Glomerular visceral epithelial cell (primary cell): ENCODE measurements at regions not wholly inside any gene's neighbourhood (a gene's known extent, or its start where the extent isn't known, plus 50 kb on each side); places are given as distances from the start of the nearest gene placed in this dataset.
"Not testable (repeated sequence)": the region's sequence is repeated elsewhere in the genome, so short reads cannot be mapped to it uniquely, and the experiment has no call there.

Source experiments
- DNase-seq: peaks from one replicate; pipeline ENCODE4 v3.0.0-alpha.2; 2016; ENCODE audit errors: extremely low spot score

DNA sequence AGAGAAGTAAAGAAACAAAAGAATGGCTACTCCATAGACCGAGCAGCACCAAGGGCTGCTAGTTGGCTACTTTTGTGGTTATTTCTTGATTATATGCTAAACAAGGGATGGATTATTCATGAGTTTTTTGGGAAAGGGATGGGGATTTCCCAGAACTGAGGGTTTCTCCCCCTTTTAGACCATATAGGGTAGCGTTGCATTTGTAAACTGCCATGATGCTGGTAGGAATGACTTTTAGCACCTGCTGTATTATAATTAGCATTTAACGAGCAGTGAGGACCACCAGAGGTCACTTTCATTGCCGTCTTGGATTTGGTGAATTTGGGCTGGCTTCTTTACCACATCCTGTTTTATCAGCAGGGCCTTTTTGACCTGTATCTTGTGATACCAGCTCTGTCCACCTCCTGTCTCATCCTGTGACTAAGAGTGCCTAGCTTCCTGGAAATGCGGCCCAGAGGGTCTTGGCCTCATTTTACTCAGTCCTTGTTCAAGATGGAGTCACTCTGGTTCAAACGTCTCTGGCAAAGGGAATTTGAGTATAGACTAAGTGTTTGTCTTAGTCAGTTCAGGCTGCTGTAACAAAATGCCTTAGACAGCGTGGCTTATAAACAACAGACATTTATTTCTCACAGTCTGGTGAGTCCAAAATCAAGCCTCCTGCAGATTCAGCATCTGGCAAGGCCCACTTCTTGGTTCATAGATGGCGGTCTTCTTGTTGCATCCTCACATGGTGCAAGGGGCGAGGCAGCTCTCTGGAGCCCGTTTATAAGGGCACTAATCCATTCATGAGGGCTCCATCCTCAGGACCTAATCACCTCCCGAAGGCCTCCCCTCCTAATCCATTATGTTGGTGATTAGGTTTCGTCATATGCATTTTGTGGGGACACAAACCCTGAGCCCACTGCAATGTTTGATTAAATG, 348.3 kb upstream of the SFSWAP start:
- no peak for DNase-seq

DNA sequence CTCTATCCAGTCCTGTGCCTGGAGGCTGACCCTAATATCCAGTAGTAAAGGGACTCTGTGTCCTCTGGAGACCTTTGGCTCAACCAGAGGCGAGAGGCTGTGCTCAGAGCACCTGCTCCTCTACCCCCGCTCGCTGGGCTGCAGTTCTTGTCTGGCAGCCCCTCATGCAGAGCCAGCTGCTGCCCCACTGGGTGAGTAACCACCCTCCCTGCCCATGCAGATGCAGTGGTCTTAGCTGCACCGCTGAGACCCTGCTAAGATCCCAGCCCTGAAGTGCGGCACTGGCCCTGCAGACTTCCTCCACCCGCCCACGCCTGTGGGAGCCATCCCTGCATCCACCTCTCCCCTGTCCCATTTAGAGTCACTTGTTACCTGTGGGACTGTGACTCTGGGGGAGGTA, 347.5 kb upstream of the SFSWAP start:
- no peak for DNase-seq

DNA sequence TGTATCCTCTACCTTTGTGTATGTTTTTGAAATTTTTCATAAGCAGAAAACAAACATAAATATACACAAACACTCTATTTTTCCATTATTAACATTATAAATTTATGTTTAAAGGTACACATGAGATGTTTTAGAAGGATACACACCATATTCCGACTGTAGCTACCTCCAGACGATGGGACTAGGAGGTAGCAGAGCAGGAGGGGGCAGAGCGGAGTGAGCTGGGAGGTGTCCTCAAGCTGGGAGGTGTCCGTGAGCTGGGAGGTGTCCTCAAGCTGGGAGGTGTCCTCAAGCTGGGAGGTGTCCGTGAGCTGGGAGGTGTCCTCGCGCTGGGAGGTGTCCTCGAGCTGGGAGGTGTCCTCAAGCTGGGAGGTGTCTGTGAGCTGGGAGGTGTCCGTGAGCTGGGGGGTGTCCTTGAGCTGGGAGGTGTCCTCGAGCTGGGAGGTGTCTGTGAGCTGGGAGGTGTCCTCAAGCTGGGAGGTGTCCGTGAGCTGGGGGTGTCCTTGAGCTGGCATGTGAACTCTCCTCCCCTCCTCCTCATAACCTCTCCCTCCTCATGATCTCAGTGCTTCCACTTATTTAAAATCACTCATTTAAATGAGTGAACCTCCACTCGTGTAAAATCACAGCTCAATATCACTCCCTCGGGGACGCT, 346.9 kb upstream of the SFSWAP start:
- no peak for DNase-seq

DNA sequence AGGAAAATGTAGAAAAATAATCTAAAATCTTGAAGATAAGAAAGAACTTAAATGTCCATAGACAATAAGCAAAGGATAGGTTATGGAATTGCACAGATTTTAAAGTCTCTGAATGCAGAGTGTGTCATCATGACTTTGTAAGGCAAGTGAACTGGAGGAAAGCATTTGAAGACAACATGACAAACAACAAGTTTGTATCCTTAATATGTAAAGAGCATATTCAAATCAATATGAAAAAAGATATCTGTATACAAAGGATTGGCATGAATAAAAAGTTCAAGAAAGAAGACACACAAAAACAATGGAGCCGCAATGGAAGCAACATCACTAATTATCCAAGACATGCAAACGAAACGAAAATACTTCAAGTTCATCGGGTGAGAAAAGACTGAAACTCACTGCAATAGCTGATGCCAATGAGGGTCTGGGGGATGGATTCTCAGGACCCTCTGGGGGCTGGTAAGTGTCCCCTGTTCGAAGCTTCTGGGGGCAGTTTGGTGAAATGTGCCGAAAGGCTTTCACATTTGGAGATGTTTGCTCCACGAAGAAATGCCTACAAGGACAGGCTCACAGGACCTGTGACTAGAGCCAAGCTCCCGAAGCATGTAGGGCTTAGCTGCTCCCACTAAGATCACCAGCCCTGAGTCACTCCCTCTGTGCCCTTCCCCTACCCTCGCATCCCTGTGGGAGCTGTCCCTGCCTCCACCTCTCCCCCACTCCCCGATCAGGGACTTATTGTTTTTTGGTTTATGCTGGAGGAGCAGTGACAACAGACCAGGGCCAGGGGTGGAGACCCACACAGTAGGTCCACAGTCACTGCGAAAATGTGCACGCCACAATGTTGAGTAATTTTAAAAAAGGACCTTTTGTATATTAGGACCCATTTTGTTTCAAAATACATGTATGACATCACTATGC, 345.7 kb upstream of the SFSWAP start:
- no peak for DNase-seq

DNA sequence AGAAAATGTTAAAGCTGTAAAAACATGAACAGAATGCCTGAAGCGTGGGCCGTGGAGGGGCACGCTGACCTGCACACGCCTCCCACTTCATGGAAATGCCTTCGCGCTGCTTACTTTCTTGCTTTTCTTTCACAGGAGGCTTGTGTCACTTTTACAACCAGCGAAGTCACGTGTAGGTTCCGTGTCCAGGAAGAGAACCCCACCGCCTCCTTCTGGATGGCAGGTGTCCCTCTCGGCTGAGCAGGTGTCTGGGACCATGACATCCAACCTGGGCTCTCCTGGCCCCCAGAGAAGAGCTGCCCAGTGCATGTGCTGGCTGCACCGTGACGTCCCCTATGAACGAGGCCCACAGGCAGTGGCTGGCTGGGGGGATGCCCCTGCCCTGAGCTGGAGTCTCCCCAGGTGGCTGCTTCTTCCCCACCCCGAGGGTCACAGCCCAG, 345.0 kb upstream of the SFSWAP start:
- DNase-seq = no peak

DNA sequence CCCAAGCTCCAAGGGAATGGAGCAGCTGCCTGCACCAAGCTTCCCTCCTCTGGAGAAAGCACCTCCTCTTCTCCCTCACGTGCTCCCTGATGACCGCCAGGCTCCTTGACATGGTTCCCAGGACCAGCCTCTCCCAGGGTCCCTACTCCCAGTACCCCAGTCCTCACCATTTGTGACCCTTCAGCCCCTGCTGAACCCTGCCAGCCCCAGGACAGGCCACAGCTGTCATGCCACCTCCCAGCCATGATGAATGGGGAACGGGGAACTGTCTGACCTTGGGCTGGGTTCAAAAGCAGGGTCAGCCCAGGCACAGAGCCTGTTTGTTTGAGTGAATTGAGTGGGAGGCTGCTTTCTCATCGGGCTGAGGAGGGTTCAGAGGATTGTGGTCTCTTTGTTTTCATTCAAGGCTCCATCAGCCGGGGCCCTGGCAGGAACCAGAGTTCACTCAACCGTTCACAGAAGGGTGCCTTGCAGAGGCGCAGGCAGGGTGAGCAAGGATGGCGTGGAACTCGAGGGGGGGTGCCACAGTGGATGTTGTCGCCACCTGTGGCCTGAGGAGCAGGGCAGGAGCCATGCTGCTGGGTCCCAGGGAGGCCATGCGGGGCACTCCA, 344.5 kb upstream of the SFSWAP start:
- DNase-seq = no peak

DNA sequence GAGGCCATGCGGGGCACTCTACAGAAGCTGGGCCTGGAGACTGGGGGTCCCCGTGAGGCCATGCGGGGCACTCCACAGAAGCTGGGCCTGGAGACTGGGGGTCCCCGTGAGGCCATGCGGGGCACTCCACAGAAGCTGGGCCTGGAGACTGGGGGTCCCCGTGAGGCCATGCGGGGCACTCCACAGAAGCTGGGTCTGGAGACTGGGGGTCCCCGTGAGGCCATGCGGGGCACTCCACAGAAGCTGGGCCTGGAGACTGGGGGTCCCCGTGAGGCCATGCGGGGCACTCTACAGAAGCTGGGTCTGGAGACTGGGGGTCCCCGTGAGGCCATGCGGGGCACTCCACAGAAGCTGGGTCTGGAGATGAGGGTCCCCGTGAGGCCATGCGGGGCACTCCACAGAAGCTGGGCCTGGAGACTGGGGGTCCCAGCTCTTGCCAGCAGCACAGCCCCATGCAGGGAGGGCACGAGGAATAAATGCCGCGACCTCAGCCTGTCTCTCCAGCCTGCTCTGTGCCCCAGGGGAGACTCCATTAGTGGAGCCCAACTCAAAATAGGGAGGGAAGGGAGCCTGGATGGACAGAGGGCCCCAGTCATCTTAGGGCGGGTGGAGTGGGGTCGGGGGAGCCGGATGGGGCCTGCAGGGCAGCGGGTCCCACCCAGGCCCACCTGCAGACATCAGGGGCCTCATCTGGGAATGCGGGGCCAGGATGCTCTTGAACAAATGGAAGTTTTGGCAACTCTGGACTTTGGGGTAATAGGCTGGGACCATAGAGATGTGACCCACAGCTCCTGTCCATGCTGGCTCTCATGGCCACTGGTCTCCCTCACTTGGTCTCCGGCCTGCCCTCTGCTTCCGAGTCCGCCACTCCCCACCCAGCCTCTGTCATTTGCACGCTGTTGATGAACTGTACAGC, 343.6 kb upstream of the SFSWAP start:
- DNase-seq = not testable (repeated sequence)

DNA sequence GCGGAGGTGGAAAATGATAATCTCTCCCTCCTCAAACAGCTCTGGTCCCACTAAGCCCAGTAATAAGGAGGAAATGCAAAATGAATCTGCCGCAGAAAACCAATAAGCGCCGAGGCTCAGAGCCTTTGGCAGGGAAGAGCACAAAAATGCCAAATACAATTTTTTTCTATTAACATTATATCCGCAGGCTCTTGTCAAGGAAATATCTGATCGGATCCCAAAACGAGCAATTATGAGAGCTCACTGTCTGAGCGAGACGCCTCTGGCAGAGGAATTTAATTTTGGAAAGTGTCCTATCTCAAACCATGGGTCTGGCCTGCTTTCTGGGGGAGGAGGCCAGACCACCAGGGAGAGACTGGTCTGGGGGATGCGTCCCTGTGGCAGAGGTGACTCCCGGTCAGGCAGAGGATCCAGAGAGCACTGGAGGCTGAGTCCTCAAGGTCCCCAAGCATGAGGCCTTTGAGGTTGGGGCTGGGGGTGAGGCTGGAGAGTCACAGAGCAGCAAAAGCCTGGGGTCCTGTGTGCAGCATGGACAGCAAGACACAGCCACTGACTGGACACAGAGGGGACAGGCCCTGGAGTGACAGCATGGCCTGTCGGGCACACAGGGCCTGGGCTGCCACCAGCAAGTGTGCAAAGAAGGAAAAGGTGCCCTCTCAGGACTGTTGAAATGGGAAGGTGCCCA, 342.8 kb upstream of the SFSWAP start:
- DNase-seq = no peak

DNA sequence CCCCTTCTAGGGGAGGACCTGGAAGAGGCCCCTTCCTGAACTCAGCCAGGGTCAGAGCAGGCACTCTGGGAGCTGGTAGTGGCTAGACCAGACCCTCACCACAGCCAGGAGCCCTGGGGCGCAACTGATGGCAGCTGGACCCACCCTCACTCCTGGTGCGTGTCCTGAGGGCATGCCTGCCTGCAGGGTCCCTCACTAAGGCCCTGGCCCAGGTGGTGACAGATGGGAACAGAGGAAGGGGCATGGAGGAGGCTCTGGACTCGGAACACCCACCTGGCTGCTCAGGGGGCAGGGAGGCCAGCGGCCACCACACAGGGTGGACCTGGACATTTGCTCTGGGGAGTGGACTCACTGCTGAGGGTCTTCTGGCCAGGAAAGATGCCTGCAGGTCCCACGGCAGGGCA, 342.2 kb upstream of the SFSWAP start:
- no peak for DNase-seq

DNA sequence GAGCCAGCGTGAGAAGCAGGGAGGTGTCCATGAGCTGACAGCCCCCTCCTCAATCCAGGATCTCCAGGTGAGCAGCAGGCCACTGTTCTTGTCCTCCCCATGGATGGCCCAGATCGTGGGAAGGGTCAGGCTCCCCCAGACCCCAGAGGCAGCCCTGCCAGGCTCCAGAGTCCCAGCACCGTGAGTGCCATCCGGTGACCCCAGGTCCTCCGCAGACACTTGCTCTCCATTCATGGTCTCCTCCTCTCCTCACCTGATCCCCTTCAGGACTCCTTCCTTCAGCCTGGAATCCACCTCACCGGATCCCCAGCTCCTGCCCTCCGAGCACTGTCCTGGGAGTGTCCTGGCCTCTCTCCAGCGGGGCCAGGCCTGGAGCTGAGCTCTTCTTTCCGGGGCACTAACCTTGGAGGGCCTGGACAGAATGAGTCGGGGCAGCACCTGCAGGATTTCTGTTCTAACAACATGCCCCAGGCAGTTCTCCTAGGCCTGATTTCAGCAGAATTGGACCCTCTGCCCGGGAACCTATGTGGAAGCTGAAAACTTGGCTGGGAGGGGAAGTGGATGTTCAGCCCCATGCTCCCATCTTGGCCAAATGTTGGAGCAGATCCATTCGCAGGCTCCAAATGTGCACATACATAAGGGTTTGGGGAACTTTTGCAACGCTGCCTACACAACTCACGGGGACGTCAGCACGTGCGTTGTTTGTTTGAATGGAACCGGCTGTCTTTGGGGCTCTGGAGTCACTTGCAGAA, 341.6 kb upstream of the SFSWAP start:
- no peak for DNase-seq

DNA sequence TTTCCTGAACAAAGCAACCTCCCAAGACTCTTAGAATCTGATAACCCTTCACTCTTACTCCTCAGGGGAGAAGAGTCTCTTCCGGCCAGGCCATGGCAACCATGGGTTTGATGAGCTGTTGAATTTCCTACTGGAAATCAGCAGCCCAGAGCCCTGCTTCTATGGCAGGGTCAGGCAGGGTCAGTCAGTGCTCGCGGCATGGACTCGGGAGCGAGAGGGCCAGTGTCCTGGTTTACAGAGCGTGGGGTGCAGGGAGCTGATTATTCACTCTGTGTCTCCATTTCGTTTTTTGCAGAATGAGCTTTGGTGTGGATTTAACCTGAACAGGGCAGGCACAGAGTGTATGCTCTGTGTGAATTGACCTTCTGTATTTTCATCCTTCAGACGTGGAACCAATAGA, 340.6 kb upstream of the SFSWAP start:
- DNase-seq = no peak

DNA sequence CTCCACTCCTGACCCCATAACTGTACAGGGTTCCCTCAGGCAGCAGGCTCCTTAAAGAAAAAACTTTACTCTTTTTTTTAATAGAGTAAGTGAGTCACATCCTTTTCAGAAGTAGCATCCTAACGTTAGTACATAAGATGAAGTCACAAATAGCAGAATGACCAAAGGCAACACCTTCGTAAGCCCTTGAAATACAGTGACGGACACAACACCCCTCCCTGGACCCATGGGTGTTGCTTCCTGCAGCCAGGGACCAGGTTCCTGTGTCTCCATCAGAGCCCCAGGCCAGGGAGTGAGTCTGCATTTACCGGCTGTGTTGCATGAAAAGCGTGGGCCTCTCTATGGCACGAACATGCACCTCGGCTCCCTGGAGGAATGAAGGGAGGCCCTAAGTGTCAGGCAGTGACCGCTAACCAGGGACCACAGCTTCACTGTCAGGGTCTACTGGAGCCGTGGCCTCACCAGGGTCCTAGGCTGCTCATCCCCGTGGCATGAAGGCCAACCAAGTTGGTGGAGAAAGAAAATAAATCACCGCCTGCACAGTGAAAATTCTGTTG, 340.0 kb upstream of the SFSWAP start:
- DNase-seq = no peak

DNA sequence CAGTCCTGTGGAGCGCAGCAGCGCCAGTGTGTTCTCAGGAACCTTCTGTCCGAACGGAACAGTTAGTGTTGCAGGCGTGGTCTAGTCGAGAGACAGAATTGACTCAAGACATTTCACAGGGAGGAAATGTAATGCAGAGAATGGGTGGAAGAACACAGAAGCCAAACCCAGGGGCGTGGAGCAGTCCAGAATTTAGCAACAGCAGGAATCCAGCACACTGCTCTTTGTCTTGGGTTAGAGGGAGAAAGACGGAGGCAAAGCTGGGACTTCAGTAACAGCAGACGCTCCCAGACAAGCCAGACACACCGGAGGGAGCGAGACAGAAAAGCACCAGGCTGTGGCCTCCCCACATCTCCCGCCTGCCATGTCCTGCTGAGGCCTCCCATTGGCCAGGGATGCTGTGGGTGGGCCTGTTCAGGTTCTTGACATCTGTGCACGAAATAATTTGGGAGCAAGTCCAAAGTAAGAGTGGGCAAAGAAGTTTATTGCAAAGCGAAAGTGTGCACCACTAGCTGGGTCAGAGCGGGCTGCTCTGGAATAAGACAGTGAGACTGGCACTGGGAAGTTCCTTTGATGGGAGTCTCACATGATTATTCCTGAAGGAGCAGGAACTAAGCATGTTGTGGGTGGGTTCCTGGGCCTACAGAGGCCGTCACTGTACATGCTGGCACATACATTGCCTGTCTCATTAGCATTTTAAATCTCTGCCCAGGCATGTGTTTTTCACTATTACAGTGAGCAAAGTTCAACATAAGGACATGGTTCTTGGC, 339.3 kb upstream of the SFSWAP start:
- DNase-seq = no peak

DNA sequence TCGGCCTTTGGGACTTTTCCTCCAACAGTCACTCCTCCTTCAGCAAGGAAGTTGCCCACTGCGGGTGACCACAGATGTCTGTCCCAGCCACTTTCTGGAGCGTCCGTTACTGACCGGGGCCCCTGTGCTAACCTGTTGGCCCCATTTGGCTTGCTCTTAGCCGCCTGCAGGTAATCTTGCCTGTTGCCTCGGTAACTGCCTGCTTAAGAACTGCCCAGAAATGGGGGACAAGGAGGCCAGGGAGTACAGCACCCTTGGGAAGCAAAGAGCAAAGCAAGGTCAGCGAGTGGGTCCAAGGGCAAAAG, 338.8 kb upstream of the SFSWAP start:
- DNase-seq = no peak

DNA sequence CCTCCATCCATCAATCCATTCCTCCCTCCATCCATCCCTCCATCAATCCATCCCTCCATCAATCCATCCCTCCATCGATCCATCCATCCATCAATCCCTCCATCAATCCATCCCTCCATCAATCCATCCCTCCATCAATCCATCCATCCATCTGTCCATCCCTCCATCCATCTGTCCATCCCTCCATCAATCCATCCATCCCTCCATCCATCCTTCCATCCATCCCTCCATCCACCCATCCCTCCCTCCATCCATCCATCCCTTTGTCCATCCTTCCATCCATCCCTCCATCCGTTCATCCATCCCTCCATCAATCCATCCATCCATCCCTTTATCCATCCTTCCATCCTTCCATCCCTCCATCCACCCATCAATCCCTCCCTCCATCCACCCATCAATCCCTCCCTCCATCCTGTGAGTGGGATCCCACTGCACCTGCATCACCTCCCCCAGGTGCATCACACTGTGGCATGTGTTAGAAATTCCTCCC, 338.1 kb upstream of the SFSWAP start:
- no peak for DNase-seq

DNA sequence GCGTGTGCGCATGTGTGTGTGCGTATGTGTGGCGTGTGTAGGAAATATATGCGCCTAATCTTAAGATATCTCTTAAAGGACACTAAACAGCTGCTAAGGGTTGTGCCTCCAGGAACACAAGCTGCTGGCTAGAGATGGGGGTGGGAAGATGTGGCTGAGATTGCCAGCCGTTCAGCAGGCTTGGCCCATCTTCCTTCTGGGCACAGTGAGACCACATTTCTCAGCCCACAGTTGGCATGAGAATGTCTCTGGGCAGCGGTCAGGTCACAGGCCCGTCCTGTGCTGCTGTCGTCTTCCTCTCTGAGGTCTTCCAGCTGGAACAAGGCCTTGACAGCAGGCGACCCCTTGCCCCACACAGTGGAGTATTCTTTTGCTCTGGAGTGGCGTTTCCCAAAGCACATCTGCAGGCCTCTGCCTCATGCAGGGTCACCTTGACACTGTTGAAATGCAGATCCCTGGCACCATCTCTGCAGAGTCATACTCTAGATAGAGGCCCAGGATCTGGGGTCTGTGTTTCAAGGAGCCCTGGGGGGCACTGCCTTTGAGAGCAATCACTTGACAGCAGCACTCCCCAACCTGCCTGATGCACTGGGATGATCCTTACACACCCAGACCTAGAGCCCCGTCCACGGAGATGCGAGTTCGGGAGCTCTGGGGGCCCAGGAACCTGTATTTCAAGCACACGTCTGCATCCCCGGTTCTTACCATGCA, 335.5 kb upstream of the SFSWAP start:
- no peak for DNase-seq

DNA sequence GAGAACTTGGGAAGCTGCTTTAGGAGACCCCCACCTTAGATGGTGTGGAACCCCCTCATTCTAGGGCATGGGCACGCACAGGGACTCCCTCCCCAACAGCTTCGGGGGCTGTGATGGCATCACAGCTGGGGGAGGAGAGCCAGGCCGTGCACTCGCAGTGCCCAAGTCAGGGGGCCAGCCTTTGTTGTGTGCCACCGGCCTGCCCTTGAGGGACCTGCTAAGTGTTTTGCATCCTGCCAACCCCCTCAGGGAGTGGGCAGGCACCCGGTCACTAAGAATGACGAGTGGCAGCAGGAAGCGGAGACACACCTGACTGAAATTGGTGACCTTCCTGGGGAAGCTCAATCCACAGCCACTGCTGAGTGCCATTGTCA, 334.9 kb upstream of the SFSWAP start:
- DNase-seq = no peak
